ENCODE measurements at regions not wholly inside any gene's neighbourhood (a gene's known extent, or its start where the extent isn't known, plus 50 kb on each side); places are given as distances from the start of the nearest gene placed in this dataset.

- no peaks in the 10 kb centered on the region for H3K9me3 ChIP-seq (ENCODE audit: insufficient read depth, low read length)
- no peaks in the 10 kb centered on the region for H3K36me3 ChIP-seq (replicated peaks; ENCODE audit: low read depth, low read length)
- H2AFZ ChIP-seq (ENCODE audit: low read depth, low read length): no peak overlapping the region
- no peaks in the 10 kb centered on the region for H3K27me3 ChIP-seq (ENCODE audit: low read depth, low read length)
- TF ChIP-seq EZH2phosphoT487 (IDR thresholded peaks at IDR 0.05; ENCODE audit: low read depth) (no peak), CTCF (IDR thresholded peaks at IDR 0.05; ENCODE audit: low read depth, low read length) (no peak)
- no peak overlapping the region for H3K4me2 ChIP-seq (ENCODE audit: low read length)
- H4K20me1 ChIP-seq (ENCODE audit: insufficient read depth, low read length): no peaks in the 10 kb centered on the region
- H3K9ac ChIP-seq (ENCODE audit: low read length): no peak overlapping the region
- H3K79me2 ChIP-seq (ENCODE audit: low read length): no peaks in the 10 kb centered on the region
- no peak overlapping the region for H3K27ac ChIP-seq (ENCODE audit: low read length)
- no peak overlapping the region for H3K4me3 ChIP-seq (ENCODE audit: low read length)
- H3K4me1 ChIP-seq (ENCODE audit: low read length): peaks cover 17% of the 10 kb centered on the region
These were observed 123.7 kb downstream of the MTHFS start for GRCh38 chr15:79773128-79773527.

GRCh38 chr15:79775821-79776220 lies 121.0 kb downstream of the MTHFS start:
- Histone ChIP-seq H3K9me3 (ENCODE audit: insufficient read depth, low read length) (no peaks in the 10 kb centered on the region), H4K20me1 (ENCODE audit: insufficient read depth, low read length) (no peaks in the 10 kb centered on the region), H3K36me3 (replicated peaks; ENCODE audit: low read depth, low read length) (peaks cover under 1% of the 10 kb centered on the region), H3K9ac (ENCODE audit: low read length) (no peak overlapping the region), H3K4me1 (ENCODE audit: low read length) (peaks cover 36% of the 10 kb centered on the region), H3K4me3 (ENCODE audit: low read length) (no peak overlapping the region), H3K4me2 (ENCODE audit: low read length) (peak overlapping the region; percentile 18), H3K27ac (ENCODE audit: low read length) (no peak overlapping the region), H3K27me3 (ENCODE audit: low read depth, low read length) (no peaks in the 10 kb centered on the region), H2AFZ (ENCODE audit: low read depth, low read length) (0 out of 2 replicates have a peak overlapping the region, but pooled peaks have one; percentile 1), H3K79me2 (ENCODE audit: low read length) (no peaks in the 10 kb centered on the region)
- no peak for TF ChIP-seq EZH2phosphoT487 (IDR thresholded peaks at IDR 0.05; ENCODE audit: low read depth)
- TF ChIP-seq CTCF (IDR thresholded peaks at IDR 0.05; ENCODE audit: low read depth, low read length): no peak

GRCh38 chr15:79777916-79778315 lies 118.9 kb downstream of the MTHFS start:
- Histone ChIP-seq H3K4me2 (ENCODE audit: low read length) (no peak overlapping the region), H3K9me3 (ENCODE audit: insufficient read depth, low read length) (0 out of 2 replicates have a peak, but pooled peaks cover 4% of the 10 kb centered on the region), H3K79me2 (ENCODE audit: low read length) (no peaks in the 10 kb centered on the region), H3K4me3 (ENCODE audit: low read length) (no peak overlapping the region), H3K36me3 (replicated peaks; ENCODE audit: low read depth, low read length) (peaks cover 8% of the 10 kb centered on the region), H3K27ac (ENCODE audit: low read length) (no peak overlapping the region), H2AFZ (ENCODE audit: low read depth, low read length) (no peak overlapping the region), H4K20me1 (ENCODE audit: insufficient read depth, low read length) (no peaks in the 10 kb centered on the region), H3K4me1 (ENCODE audit: low read length) (peaks cover 39% of the 10 kb centered on the region), H3K27me3 (ENCODE audit: low read depth, low read length) (no peaks in the 10 kb centered on the region), H3K9ac (ENCODE audit: low read length) (no peak overlapping the region)
- TF ChIP-seq CTCF (IDR thresholded peaks at IDR 0.05; ENCODE audit: low read depth, low read length) (no peak), EZH2phosphoT487 (IDR thresholded peaks at IDR 0.05; ENCODE audit: low read depth) (no peak)

- H3K9me3 ChIP-seq (ENCODE audit: insufficient read depth, low read length): 0 out of 2 replicates have a peak, but pooled peaks cover 4% of the 10 kb centered on the region
- H3K9ac ChIP-seq (ENCODE audit: low read length): no peak overlapping the region
- no peaks in the 10 kb centered on the region for H3K27me3 ChIP-seq (ENCODE audit: low read depth, low read length)
- peaks cover 8% of the 10 kb centered on the region for H3K36me3 ChIP-seq (replicated peaks; ENCODE audit: low read depth, low read length)
- H3K27ac ChIP-seq (ENCODE audit: low read length): no peak overlapping the region
- H2AFZ ChIP-seq (ENCODE audit: low read depth, low read length): no peak overlapping the region
- H3K4me1 ChIP-seq (ENCODE audit: low read length): peaks cover 39% of the 10 kb centered on the region
- H4K20me1 ChIP-seq (ENCODE audit: insufficient read depth, low read length): no peaks in the 10 kb centered on the region
- H3K4me3 ChIP-seq (ENCODE audit: low read length): no peak overlapping the region
- TF ChIP-seq EZH2phosphoT487 (IDR thresholded peaks at IDR 0.05; ENCODE audit: low read depth): no peak
- TF ChIP-seq CTCF (IDR thresholded peaks at IDR 0.05; ENCODE audit: low read depth, low read length): peak; percentile 17; the same call in 1 of the 2 replicates
- H3K4me2 ChIP-seq (ENCODE audit: low read length): no peak overlapping the region
- H3K79me2 ChIP-seq (ENCODE audit: low read length): no peaks in the 10 kb centered on the region
These were observed 118.3 kb downstream of the MTHFS start for GRCh38 chr15:79778378-79778990.
